ENCODE measurements at regions not wholly inside any gene's neighbourhood (a gene's known extent, or its start where the extent isn't known, plus 50 kb on each side); places are given as distances from the start of the nearest gene placed in this dataset.

- POLR2A ChIA-PET, result no interaction called here
- H3K36me3 Mint-ChIP-seq, result no peaks in the 10 kb centered on the region
- H3K27me3 Mint-ChIP-seq, result no peaks in the 10 kb centered on the region
- H3K4me3 Mint-ChIP-seq, result no peak overlapping the region
- H3K9me3 Mint-ChIP-seq, result peaks cover 6% of the 10 kb centered on the region
- ATAC-seq (ENCODE audit: low read depth) (no peak), DNase-seq (no peak)
- no peaks in the 10 kb centered on the region for H3K4me1 Mint-ChIP-seq
- no peak overlapping the region for H3K27ac Mint-ChIP-seq
These were observed 79.7 kb upstream of the CDH6 start for GRCh38 chr5:31113666-31114350.

- no peaks in the 10 kb centered on the region for H3K4me1 Mint-ChIP-seq
- no peaks in the 10 kb centered on the region for H3K36me3 Mint-ChIP-seq
- ATAC-seq (ENCODE audit: low read depth), result no peak
- H3K4me3 Mint-ChIP-seq, result no peak overlapping the region
- H3K9me3 Mint-ChIP-seq, result peaks cover 4% of the 10 kb centered on the region
- DNase-seq, result no peak
- no peak overlapping the region for H3K27ac Mint-ChIP-seq
- POLR2A ChIA-PET, result no interaction called here
- no peaks in the 10 kb centered on the region for H3K27me3 Mint-ChIP-seq
These were observed 80.4 kb upstream of the CDH6 start for GRCh38 chr5:31113101-31113500.

- Mint-ChIP-seq H3K9me3 (peaks cover 4% of the 10 kb centered on the region), H3K27me3 (no peaks in the 10 kb centered on the region), H3K4me1 (no peaks in the 10 kb centered on the region), H3K27ac (no peak overlapping the region), H3K4me3 (no peak overlapping the region), H3K36me3 (no peaks in the 10 kb centered on the region)
- POLR2A ChIA-PET, result no interaction called here
- DNase-seq, result no peak
- ATAC-seq (ENCODE audit: low read depth), result no peak
These were observed 86.4 kb upstream of the CDH6 start for GRCh38 chr5:31107091-31107518.

- Mint-ChIP-seq H3K4me1 (no peaks in the 10 kb centered on the region), H3K27ac (no peak overlapping the region), H3K36me3 (no peaks in the 10 kb centered on the region), H3K9me3 (peaks cover 3% of the 10 kb centered on the region), H3K4me3 (no peak overlapping the region), H3K27me3 (no peaks in the 10 kb centered on the region)
- POLR2A ChIA-PET, result no interaction called here
- ATAC-seq (ENCODE audit: low read depth) (no peak), DNase-seq (no peak)
These were observed 86.8 kb upstream of the CDH6 start for GRCh38 chr5:31106691-31107090.

- ATAC-seq (ENCODE audit: low read depth) (no peak), DNase-seq (no peak)
- Mint-ChIP-seq H3K4me3 (no peak overlapping the region), H3K4me1 (no peaks in the 10 kb centered on the region), H3K36me3 (no peaks in the 10 kb centered on the region), H3K27ac (no peak overlapping the region), H3K27me3 (no peaks in the 10 kb centered on the region), H3K9me3 (no peaks in the 10 kb centered on the region)
- POLR2A ChIA-PET, result no interaction called here
These were observed 87.2 kb upstream of the CDH6 start for GRCh38 chr5:31106278-31106677.

GRCh38 chr5:31104775-31105174, 88.7 kb upstream of the CDH6 start:
- no peaks in the 10 kb centered on the region for H3K4me1 Mint-ChIP-seq
- no peak overlapping the region for H3K4me3 Mint-ChIP-seq
- H3K9me3 Mint-ChIP-seq, result no peaks in the 10 kb centered on the region
- DNase-seq (no peak), ATAC-seq (ENCODE audit: low read depth) (no peak)
- no peak overlapping the region for H3K27ac Mint-ChIP-seq
- no peaks in the 10 kb centered on the region for H3K27me3 Mint-ChIP-seq
- H3K36me3 Mint-ChIP-seq, result no peaks in the 10 kb centered on the region
- POLR2A ChIA-PET, result no interaction called here

GRCh38 chr5:31100781-31101310, 92.6 kb upstream of the CDH6 start:
- no peaks in the 10 kb centered on the region for H3K27me3 Mint-ChIP-seq
- H3K4me3 Mint-ChIP-seq, result no peak overlapping the region
- H3K4me1 Mint-ChIP-seq, result no peaks in the 10 kb centered on the region
- no peaks in the 10 kb centered on the region for H3K36me3 Mint-ChIP-seq
- POLR2A ChIA-PET, result no interaction called here
- no peaks in the 10 kb centered on the region for H3K9me3 Mint-ChIP-seq
- no peak overlapping the region for H3K27ac Mint-ChIP-seq
- no peak for DNase-seq
- ATAC-seq (ENCODE audit: low read depth), result no peak

GRCh38 chr5:31100047-31100575, 93.4 kb upstream of the CDH6 start:
- DNase-seq (no peak), ATAC-seq (ENCODE audit: low read depth) (no peak)
- Mint-ChIP-seq H3K4me1 (no peaks in the 10 kb centered on the region), H3K36me3 (no peaks in the 10 kb centered on the region), H3K9me3 (no peaks in the 10 kb centered on the region), H3K4me3 (no peak overlapping the region), H3K27ac (no peak overlapping the region), H3K27me3 (no peaks in the 10 kb centered on the region)
- POLR2A ChIA-PET, result no interaction called here

GRCh38 chr5:31098811-31099210, 94.7 kb upstream of the CDH6 start:
- no peak overlapping the region for H3K27ac Mint-ChIP-seq
- H3K36me3 Mint-ChIP-seq, result no peaks in the 10 kb centered on the region

GRCh38 chr5:31097851-31098250, 95.6 kb upstream of the CDH6 start:
- POLR2A ChIA-PET, result no interaction called here
- no peak for DNase-seq
- Mint-ChIP-seq H3K36me3 (no peaks in the 10 kb centered on the region), H3K4me3 (no peak overlapping the region), H3K4me1 (no peaks in the 10 kb centered on the region), H3K27me3 (no peaks in the 10 kb centered on the region), H3K9me3 (no peaks in the 10 kb centered on the region), H3K27ac (no peak overlapping the region)
- no peak for ATAC-seq (ENCODE audit: low read depth)

More at GRCh38 chr5:31098811-31099210, 94.7 kb upstream of the CDH6 start:
- DNase-seq (no peak), ATAC-seq (ENCODE audit: low read depth) (no peak)
- H3K4me3 Mint-ChIP-seq, result no peak overlapping the region
- no peaks in the 10 kb centered on the region for H3K27me3 Mint-ChIP-seq
- POLR2A ChIA-PET, result no interaction called here
- H3K4me1 Mint-ChIP-seq, result no peaks in the 10 kb centered on the region
- H3K9me3 Mint-ChIP-seq, result no peaks in the 10 kb centered on the region

- ATAC-seq (ENCODE audit: low read depth) (no peak), DNase-seq (no peak)
- Mint-ChIP-seq H3K27ac (no peak overlapping the region), H3K9me3 (no peaks in the 10 kb centered on the region), H3K27me3 (no peaks in the 10 kb centered on the region), H3K4me3 (no peak overlapping the region), H3K4me1 (no peaks in the 10 kb centered on the region), H3K36me3 (no peaks in the 10 kb centered on the region)
- POLR2A ChIA-PET, result no interaction called here
These were observed 97.1 kb upstream of the CDH6 start for GRCh38 chr5:31096238-31096865.

GRCh38 chr5:31095796-31096195, 97.7 kb upstream of the CDH6 start:
- no peak for DNase-seq
- no peak for ATAC-seq (ENCODE audit: low read depth)
- H3K36me3 Mint-ChIP-seq, result no peaks in the 10 kb centered on the region
- H3K27ac Mint-ChIP-seq, result no peak overlapping the region
- no peak overlapping the region for H3K4me3 Mint-ChIP-seq
- H3K27me3 Mint-ChIP-seq, result no peaks in the 10 kb centered on the region
- POLR2A ChIA-PET, result no interaction called here
- H3K9me3 Mint-ChIP-seq, result no peaks in the 10 kb centered on the region
- H3K4me1 Mint-ChIP-seq, result no peaks in the 10 kb centered on the region

GRCh38 chr5:31091501-31091900, 102.0 kb upstream of the CDH6 start:
- POLR2A ChIA-PET, result no interaction called here
- Mint-ChIP-seq H3K27ac (no peak overlapping the region), H3K9me3 (no peaks in the 10 kb centered on the region), H3K36me3 (no peaks in the 10 kb centered on the region), H3K4me3 (no peak overlapping the region), H3K4me1 (no peaks in the 10 kb centered on the region), H3K27me3 (no peaks in the 10 kb centered on the region)
- no peak for DNase-seq
- no peak for ATAC-seq (ENCODE audit: low read depth)

- Mint-ChIP-seq H3K4me1 (no peaks in the 10 kb centered on the region), H3K27ac (no peak overlapping the region), H3K9me3 (no peaks in the 10 kb centered on the region), H3K36me3 (no peaks in the 10 kb centered on the region), H3K27me3 (no peaks in the 10 kb centered on the region), H3K4me3 (no peak overlapping the region)
- POLR2A ChIA-PET, result no interaction called here
- ATAC-seq (ENCODE audit: low read depth) (no peak), DNase-seq (no peak)
These were observed 103.0 kb upstream of the CDH6 start for GRCh38 chr5:31090467-31090866.

Data from activated naive CD8-positive, alpha-beta T cell treated with anti-CD3 and anti-CD28 coated beads, Interleukin-2, amount 10 ng/mL, durations not matched to agents 7 days and 5 days (primary cell).